ENCODE measurements at regions not wholly inside any gene's neighbourhood (a gene's known extent, or its start where the extent isn't known, plus 50 kb on each side); places are given as distances from the start of the nearest gene placed in this dataset.

- TF ChIP-seq, protein P1, sequence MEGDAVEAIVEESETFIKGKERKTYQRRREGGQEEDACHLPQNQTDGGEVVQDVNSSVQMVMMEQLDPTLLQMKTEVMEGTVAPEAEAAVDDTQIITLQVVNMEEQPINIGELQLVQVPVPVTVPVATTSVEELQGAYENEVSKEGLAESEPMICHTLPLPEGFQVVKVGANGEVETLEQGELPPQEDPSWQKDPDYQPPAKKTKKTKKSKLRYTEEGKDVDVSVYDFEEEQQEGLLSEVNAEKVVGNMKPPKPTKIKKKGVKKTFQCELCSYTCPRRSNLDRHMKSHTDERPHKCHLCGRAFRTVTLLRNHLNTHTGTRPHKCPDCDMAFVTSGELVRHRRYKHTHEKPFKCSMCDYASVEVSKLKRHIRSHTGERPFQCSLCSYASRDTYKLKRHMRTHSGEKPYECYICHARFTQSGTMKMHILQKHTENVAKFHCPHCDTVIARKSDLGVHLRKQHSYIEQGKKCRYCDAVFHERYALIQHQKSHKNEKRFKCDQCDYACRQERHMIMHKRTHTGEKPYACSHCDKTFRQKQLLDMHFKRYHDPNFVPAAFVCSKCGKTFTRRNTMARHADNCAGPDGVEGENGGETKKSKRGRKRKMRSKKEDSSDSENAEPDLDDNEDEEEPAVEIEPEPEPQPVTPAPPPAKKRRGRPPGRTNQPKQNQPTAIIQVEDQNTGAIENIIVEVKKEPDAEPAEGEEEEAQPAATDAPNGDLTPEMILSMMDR (IDR thresholded peaks at IDR 0.05): no peak
- TF ChIP-seq, protein P2, sequence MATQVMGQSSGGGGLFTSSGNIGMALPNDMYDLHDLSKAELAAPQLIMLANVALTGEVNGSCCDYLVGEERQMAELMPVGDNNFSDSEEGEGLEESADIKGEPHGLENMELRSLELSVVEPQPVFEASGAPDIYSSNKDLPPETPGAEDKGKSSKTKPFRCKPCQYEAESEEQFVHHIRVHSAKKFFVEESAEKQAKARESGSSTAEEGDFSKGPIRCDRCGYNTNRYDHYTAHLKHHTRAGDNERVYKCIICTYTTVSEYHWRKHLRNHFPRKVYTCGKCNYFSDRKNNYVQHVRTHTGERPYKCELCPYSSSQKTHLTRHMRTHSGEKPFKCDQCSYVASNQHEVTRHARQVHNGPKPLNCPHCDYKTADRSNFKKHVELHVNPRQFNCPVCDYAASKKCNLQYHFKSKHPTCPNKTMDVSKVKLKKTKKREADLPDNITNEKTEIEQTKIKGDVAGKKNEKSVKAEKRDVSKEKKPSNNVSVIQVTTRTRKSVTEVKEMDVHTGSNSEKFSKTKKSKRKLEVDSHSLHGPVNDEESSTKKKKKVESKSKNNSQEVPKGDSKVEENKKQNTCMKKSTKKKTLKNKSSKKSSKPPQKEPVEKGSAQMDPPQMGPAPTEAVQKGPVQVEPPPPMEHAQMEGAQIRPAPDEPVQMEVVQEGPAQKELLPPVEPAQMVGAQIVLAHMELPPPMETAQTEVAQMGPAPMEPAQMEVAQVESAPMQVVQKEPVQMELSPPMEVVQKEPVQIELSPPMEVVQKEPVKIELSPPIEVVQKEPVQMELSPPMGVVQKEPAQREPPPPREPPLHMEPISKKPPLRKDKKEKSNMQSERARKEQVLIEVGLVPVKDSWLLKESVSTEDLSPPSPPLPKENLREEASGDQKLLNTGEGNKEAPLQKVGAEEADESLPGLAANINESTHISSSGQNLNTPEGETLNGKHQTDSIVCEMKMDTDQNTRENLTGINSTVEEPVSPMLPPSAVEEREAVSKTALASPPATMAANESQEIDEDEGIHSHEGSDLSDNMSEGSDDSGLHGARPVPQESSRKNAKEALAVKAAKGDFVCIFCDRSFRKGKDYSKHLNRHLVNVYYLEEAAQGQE (IDR thresholded peaks at IDR 0.05; ENCODE audit: insufficient read depth in 1 of 2, low read depth in 2 of 2, low read length in 1 of 2): no peak
- TF ChIP-seq SIN3A (IDR thresholded peaks at IDR 0.05; ENCODE audit: borderline replicate concordance, insufficient read depth, low read depth, low read length): no peak
Observed at GRCh38 chr6:9292975-9293374, 857.6 kb upstream of the SLC35B3 start.

Measured in Panc1 (cell line).